BLaER1 (cell line): ENCODE measurements at regions not wholly inside any gene's neighbourhood (a gene's known extent, or its start where the extent isn't known, plus 50 kb on each side); places are given as distances from the start of the nearest gene placed in this dataset.

ENCODE experiments used
- H3K27ac ChIP-seq: shearing (Covaris generic); formaldehyde crosslinking; 2 replicates; pipeline ENCODE4 v1.8.1; 2022
- H3K27me3 ChIP-seq: shearing (Covaris generic); formaldehyde crosslinking; 2 replicates; pipeline ENCODE4 v1.8.1; 2022
- H3K36me3 ChIP-seq: shearing (Covaris generic); formaldehyde crosslinking; 2 replicates; pipeline ENCODE4 v1.8.1; 2022
- H3K4me1 ChIP-seq: shearing (Covaris generic); formaldehyde crosslinking; 2 replicates; pipeline ENCODE4 v1.8.1; 2022
- H3K4me2 ChIP-seq: shearing (Covaris generic); formaldehyde crosslinking; 2 replicates; pipeline ENCODE4 v1.8.1; 2022
- H3K4me3 ChIP-seq: shearing (Covaris generic); formaldehyde crosslinking; 2 replicates; pipeline ENCODE4 v1.8.1; 2022
- H3K9ac ChIP-seq: shearing (Covaris generic); formaldehyde crosslinking; 2 replicates; pipeline ENCODE4 v1.8.1; 2022
- H3K9me3 ChIP-seq: shearing (Covaris generic); formaldehyde crosslinking; 2 replicates; pipeline ENCODE4 v1.8.1; 2022
- H4K20me1 ChIP-seq: shearing (Covaris generic); formaldehyde crosslinking; 2 replicates; pipeline ENCODE4 v1.8.1; 2022
- Cebpa-rat ChIP-seq: shearing (Covaris generic); IDR thresholded peaks from 2 replicates; pipeline ENCODE4 v1.8.1; 2022

GRCh38 chr21:41070284-41070683, 97.7 kb upstream of the BACE2 start:
- no peak overlapping the region for H3K27ac ChIP-seq
- H4K20me1 ChIP-seq: no peaks in the 10 kb centered on the region
- TF ChIP-seq Cebpa-rat: no peak
- H3K27me3 ChIP-seq: no peaks in the 10 kb centered on the region
- H3K4me1 ChIP-seq: peaks cover 51% of the 10 kb centered on the region
- H3K9ac ChIP-seq: no peak overlapping the region
- H3K4me2 ChIP-seq: 0 out of 2 replicates have a peak overlapping the region, but pooled peaks have one; percentile 92
- no peaks in the 10 kb centered on the region for H3K36me3 ChIP-seq
- no peak overlapping the region for H3K4me3 ChIP-seq
- H3K9me3 ChIP-seq: no peaks in the 10 kb centered on the region; the same call in 1 of the 2 replicates

- H3K4me1 ChIP-seq: peaks cover 51% of the 10 kb centered on the region
- no peak overlapping the region for H3K9ac ChIP-seq
- H3K4me2 ChIP-seq: peak overlapping the region; percentile 92
- no peaks in the 10 kb centered on the region for H3K27me3 ChIP-seq
- H3K9me3 ChIP-seq: no peaks in the 10 kb centered on the region; the same call in 1 of the 2 replicates
- no peaks in the 10 kb centered on the region for H3K36me3 ChIP-seq
- no peaks in the 10 kb centered on the region for H4K20me1 ChIP-seq
- no peak overlapping the region for H3K4me3 ChIP-seq
- no peak overlapping the region for H3K27ac ChIP-seq
- no peak for TF ChIP-seq Cebpa-rat
Observed at GRCh38 chr21:41071258-41072171, 96.4 kb upstream of the BACE2 start.

- H3K27ac ChIP-seq: no peak overlapping the region
- H3K36me3 ChIP-seq: no peaks in the 10 kb centered on the region
- H3K4me1 ChIP-seq: peaks cover 40% of the 10 kb centered on the region
- H4K20me1 ChIP-seq: no peaks in the 10 kb centered on the region
- no peaks in the 10 kb centered on the region for H3K27me3 ChIP-seq
- no peak overlapping the region for H3K4me2 ChIP-seq
- H3K9me3 ChIP-seq: no peaks in the 10 kb centered on the region; the same call in 1 of the 2 replicates
- no peak for TF ChIP-seq Cebpa-rat
- H3K9ac ChIP-seq: no peak overlapping the region
- H3K4me3 ChIP-seq: no peak overlapping the region
Observed at GRCh38 chr21:41073558-41073957, 94.4 kb upstream of the BACE2 start.

- no peaks in the 10 kb centered on the region; the same call in 1 of the 2 replicates for H3K9me3 ChIP-seq
- no peaks in the 10 kb centered on the region for H3K27me3 ChIP-seq
- H3K4me2 ChIP-seq: no peak overlapping the region
- H3K4me3 ChIP-seq: no peak overlapping the region
- H4K20me1 ChIP-seq: no peaks in the 10 kb centered on the region
- no peaks in the 10 kb centered on the region for H3K36me3 ChIP-seq
- H3K27ac ChIP-seq: no peak overlapping the region
- H3K9ac ChIP-seq: no peak overlapping the region
- TF ChIP-seq Cebpa-rat: no peak
- peaks cover 31% of the 10 kb centered on the region for H3K4me1 ChIP-seq
Observed at GRCh38 chr21:41074396-41075184, 93.4 kb upstream of the BACE2 start.

- TF ChIP-seq Cebpa-rat: no peak
Observed at GRCh38 chr21:41075656-41076055, 92.3 kb upstream of the BACE2 start.

GRCh38 chr21:41076064-41076463, 91.9 kb upstream of the BACE2 start:
- Histone ChIP-seq H4K20me1 (no peaks in the 10 kb centered on the region), H3K9me3 (no peaks in the 10 kb centered on the region; the same call in 1 of the 2 replicates), H3K36me3 (no peaks in the 10 kb centered on the region), H3K4me3 (no peak overlapping the region), H3K4me1 (peaks cover 16% of the 10 kb centered on the region), H3K27me3 (no peaks in the 10 kb centered on the region), H3K9ac (no peak overlapping the region), H3K27ac (no peak overlapping the region), H3K4me2 (no peak overlapping the region)
- no peak for TF ChIP-seq Cebpa-rat

More at GRCh38 chr21:41075656-41076055, 92.3 kb upstream of the BACE2 start:
- Histone ChIP-seq H3K4me1 (peaks cover 20% of the 10 kb centered on the region), H3K27ac (no peak overlapping the region), H4K20me1 (no peaks in the 10 kb centered on the region), H3K36me3 (no peaks in the 10 kb centered on the region), H3K4me2 (no peak overlapping the region), H3K27me3 (no peaks in the 10 kb centered on the region), H3K4me3 (no peak overlapping the region), H3K9ac (no peak overlapping the region), H3K9me3 (no peaks in the 10 kb centered on the region; the same call in 1 of the 2 replicates)

- TF ChIP-seq Cebpa-rat: no peak
- no peak overlapping the region for H3K27ac ChIP-seq
- no peak overlapping the region for H3K4me2 ChIP-seq
- no peaks in the 10 kb centered on the region for H3K27me3 ChIP-seq
- H3K9me3 ChIP-seq: no peaks in the 10 kb centered on the region; the same call in 1 of the 2 replicates
- no peak overlapping the region for H3K4me3 ChIP-seq
- H3K9ac ChIP-seq: no peak overlapping the region
- no peaks in the 10 kb centered on the region for H3K36me3 ChIP-seq
- no peaks in the 10 kb centered on the region for H4K20me1 ChIP-seq
- no peaks in the 10 kb centered on the region for H3K4me1 ChIP-seq
Observed at GRCh38 chr21:41079159-41079558, 88.8 kb upstream of the BACE2 start.

GRCh38 chr21:41080485-41081121, 87.4 kb upstream of the BACE2 start:
- no peak overlapping the region for H3K4me3 ChIP-seq
- H4K20me1 ChIP-seq: no peaks in the 10 kb centered on the region
- no peak overlapping the region for H3K27ac ChIP-seq
- no peaks in the 10 kb centered on the region for H3K36me3 ChIP-seq
- no peaks in the 10 kb centered on the region for H3K27me3 ChIP-seq
- no peak overlapping the region for H3K4me2 ChIP-seq
- no peak overlapping the region for H3K9ac ChIP-seq
- no peak for TF ChIP-seq Cebpa-rat
- H3K4me1 ChIP-seq: no peaks in the 10 kb centered on the region
- no peaks in the 10 kb centered on the region; the same call in 1 of the 2 replicates for H3K9me3 ChIP-seq

- Histone ChIP-seq H4K20me1 (no peaks in the 10 kb centered on the region), H3K27me3 (no peaks in the 10 kb centered on the region), H3K36me3 (no peaks in the 10 kb centered on the region), H3K9me3 (no peaks in the 10 kb centered on the region), H3K4me2 (no peak overlapping the region), H3K9ac (no peak overlapping the region), H3K27ac (no peak overlapping the region), H3K4me3 (no peak overlapping the region), H3K4me1 (0 out of 2 replicates have a peak, but pooled peaks cover 7% of the 10 kb centered on the region)
- TF ChIP-seq Cebpa-rat: no peak
Observed at GRCh38 chr21:41086569-41086968, 81.4 kb upstream of the BACE2 start.
